PC-9 (cell line): ENCODE measurements at regions not wholly inside any gene's neighbourhood (a gene's known extent, or its start where the extent isn't known, plus 50 kb on each side); places are given as distances from the start of the nearest gene placed in this dataset.
A peak's percentile ranks its signal among the peaks of the same experiment; 100 is the strongest.

ENCODE experiments used
- BruUV-seq: library from RNA; stranded (reverse); fragments of 400-500 nt; replicated peaks from 2 replicates; lab custom pipeline; 2021; lab: Mats Ljungman, UMichigan
- CTCF ChIA-PET: fragments of 300-600 bp; sonication (Branson Sonifier 250); formaldehyde crosslinking; loops from one replicate; lab custom pipeline; 2022; ENCODE audit warnings: antibody characterized with exemption; lab: Charles Lee
- POLR2A ChIA-PET: fragments of 300-600 bp; sonication (Branson Sonifier 250); formaldehyde crosslinking; loops from one replicate; lab custom pipeline; 2022; ENCODE audit warnings: antibody characterized with exemption; ENCODE audit not compliant: unreplicated experiment; lab: Charles Lee
- DNase-seq, 2 experiments: peaks; one replicate each; pipeline versions ENCODE4 v3.0.0 to v3.0.0-alpha.2; 2015 to 2022; ENCODE audit warnings: mixed read lengths in 1 of 2
- H2AFZ ChIP-seq: fragments of 200-600 bp; sonication (generic); 2 replicates; pipeline ENCODE4 v1.8.1; 2017; ENCODE audit warnings: antibody characterized with exemption
- H3F3A ChIP-seq: fragments of 200-600 bp; sonication (generic); 2 replicates; pipeline ENCODE4 v1.8.1; 2017; ENCODE audit warnings: antibody characterized with exemption, mild to moderate bottlenecking, low read depth; ENCODE audit not compliant: insufficient read depth
- H3K27ac ChIP-seq: fragments of 200-600 bp; sonication (generic); 2 replicates; pipeline ENCODE4 v1.6.1; 2016; ENCODE audit warnings: mixed run types
- H3K27me3 ChIP-seq: fragments of 200-600 bp; sonication (generic); 2 replicates; pipeline ENCODE4 v1.6.1; 2016; ENCODE audit warnings: low read depth, mixed run types; ENCODE audit not compliant: insufficient read depth
- H3K36me3 ChIP-seq: fragments of 200-600 bp; sonication (generic); 2 replicates; pipeline ENCODE4 v1.6.1; 2016; ENCODE audit warnings: low read depth, mixed run types
- H3K4me1 ChIP-seq: fragments of 200-600 bp; sonication (generic); replicated peaks from 2 replicates; pipeline ENCODE4 v1.6.1; 2016; ENCODE audit warnings: mixed run types; ENCODE audit not compliant: insufficient read depth
- H3K4me2 ChIP-seq: fragments of 200-600 bp; sonication (generic); 2 replicates; pipeline ENCODE4 v1.6.1; 2017; ENCODE audit warnings: mixed run types
- H3K4me3 ChIP-seq: fragments of 200-600 bp; sonication (generic); 2 replicates; pipeline ENCODE4 v1.6.1; 2016; ENCODE audit warnings: mixed run types
- H3K79me2 ChIP-seq: fragments of 200-600 bp; sonication (generic); 2 replicates; pipeline ENCODE4 v1.6.1; 2017; ENCODE audit warnings: low read depth, mixed run types
- H3K9me2 ChIP-seq: fragments of 200-600 bp; sonication (generic); 2 replicates; pipeline ENCODE4 v1.8.1; 2017; ENCODE audit warnings: mild to moderate bottlenecking; ENCODE audit not compliant: insufficient read depth
- H3K9me3 ChIP-seq: fragments of 200-600 bp; sonication (generic); 2 replicates; pipeline ENCODE4 v1.8.1; 2016; ENCODE audit warnings: low read depth; ENCODE audit not compliant: insufficient read depth
- H4K20me1 ChIP-seq: fragments of 200-600 bp; sonication (generic); 2 replicates; pipeline ENCODE4 v1.8.1; 2017; ENCODE audit not compliant: insufficient read depth
- EZH2 ChIP-seq: fragments of 200-600 bp; sonication (generic); IDR thresholded peaks from 2 replicates; pipeline ENCODE4 v1.8.0; 2017; ENCODE audit warnings: antibody characterized with exemption, low read depth
- intact Hi-C: fragments of 100-400 bp; cut with micrococcal nuclease; formaldehyde crosslinking; loops from one replicate; pipeline ENCODE4 v1.10.0; 2022; ENCODE audit not compliant: unreplicated experiment
- TF ChIP-seq, protein P1 (sequence below): fragments of 200-600 bp; sonication (generic); conservative IDR thresholded peaks from 2 replicates; pipeline ENCODE4 v1.6.1; 2017; ENCODE audit warnings: mixed run types, antibody characterized with exemption, mild to moderate bottlenecking, moderate library complexity

DNA sequence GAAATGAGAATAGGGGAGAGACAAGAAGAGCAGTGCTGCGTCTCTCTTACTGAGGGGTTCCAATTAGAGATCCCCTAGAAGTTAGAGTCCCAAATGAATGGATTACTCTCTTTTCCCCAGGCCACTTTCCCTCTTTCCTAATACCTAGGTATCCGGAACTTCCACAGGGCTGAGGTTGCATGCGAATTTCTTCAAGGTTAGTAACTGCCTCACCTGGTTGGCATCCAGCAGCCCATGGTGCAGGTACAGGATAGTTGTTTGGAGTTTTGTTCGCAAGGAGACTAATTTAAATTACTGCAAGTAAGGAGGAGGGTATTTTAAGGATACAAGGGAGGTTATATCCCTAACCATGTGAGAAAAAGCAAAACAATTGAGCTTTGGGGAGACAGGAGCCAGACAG is 52.4 kb upstream of the JAK2 start:
- H4K20me1 ChIP-seq: no peaks in the 10 kb centered on the region
- H3K36me3 ChIP-seq: no peaks in the 10 kb centered on the region
- H3K4me3 ChIP-seq: no peak overlapping the region
- POLR2A ChIA-PET: no interaction called here
- no peaks in the 10 kb centered on the region for H3K27me3 ChIP-seq
- no peaks in the 10 kb centered on the region for H3K9me2 ChIP-seq
- no peak for DNase-seq
- no peaks in the 10 kb centered on the region for H3K4me1 ChIP-seq
- TF ChIP-seq, protein P1, sequence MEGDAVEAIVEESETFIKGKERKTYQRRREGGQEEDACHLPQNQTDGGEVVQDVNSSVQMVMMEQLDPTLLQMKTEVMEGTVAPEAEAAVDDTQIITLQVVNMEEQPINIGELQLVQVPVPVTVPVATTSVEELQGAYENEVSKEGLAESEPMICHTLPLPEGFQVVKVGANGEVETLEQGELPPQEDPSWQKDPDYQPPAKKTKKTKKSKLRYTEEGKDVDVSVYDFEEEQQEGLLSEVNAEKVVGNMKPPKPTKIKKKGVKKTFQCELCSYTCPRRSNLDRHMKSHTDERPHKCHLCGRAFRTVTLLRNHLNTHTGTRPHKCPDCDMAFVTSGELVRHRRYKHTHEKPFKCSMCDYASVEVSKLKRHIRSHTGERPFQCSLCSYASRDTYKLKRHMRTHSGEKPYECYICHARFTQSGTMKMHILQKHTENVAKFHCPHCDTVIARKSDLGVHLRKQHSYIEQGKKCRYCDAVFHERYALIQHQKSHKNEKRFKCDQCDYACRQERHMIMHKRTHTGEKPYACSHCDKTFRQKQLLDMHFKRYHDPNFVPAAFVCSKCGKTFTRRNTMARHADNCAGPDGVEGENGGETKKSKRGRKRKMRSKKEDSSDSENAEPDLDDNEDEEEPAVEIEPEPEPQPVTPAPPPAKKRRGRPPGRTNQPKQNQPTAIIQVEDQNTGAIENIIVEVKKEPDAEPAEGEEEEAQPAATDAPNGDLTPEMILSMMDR: no peak
- no peak for TF ChIP-seq EZH2
- H3K4me2 ChIP-seq: no peak overlapping the region
- no peak overlapping the region for H2AFZ ChIP-seq
- H3K79me2 ChIP-seq: no peaks in the 10 kb centered on the region
- no peak overlapping the region for H3K27ac ChIP-seq
- intact Hi-C loops: loop anchor here (2.0 kb wide), 1 partner anchor 52 kb away; the partner anchor contains the start of gene JAK2
- CTCF ChIA-PET: no interaction called here
- no peaks in the 10 kb centered on the region for H3K9me3 ChIP-seq
- no peaks in the 10 kb centered on the region for H3F3A ChIP-seq
- BruUV-seq: no TSS peak

DNA sequence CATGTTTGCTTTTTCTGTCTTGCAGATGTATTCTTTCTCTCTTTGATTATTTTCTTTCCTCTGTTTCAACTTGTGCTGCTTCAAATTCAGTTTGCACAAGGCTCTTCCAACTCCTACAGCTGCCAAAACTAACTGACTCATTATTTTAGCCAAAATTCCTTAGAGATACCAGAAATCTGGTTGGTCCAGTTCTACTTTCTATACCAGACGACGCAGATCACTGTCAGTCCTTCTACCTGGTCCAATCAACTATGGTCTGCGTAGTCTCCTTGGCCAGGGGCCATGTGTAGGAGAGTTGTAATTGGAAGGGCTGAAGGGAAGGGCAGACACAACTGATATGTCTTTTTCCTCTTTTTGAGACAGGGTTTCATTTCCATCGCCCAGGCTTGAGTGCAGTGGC is 51.9 kb upstream of the JAK2 start:
- Histone ChIP-seq H3K4me3 (no peak overlapping the region), H3K9me3 (no peaks in the 10 kb centered on the region), H3K4me1 (no peaks in the 10 kb centered on the region), H4K20me1 (no peaks in the 10 kb centered on the region), H3K27me3 (no peaks in the 10 kb centered on the region), H3K36me3 (no peaks in the 10 kb centered on the region), H3F3A (no peaks in the 10 kb centered on the region), H3K9me2 (no peaks in the 10 kb centered on the region), H2AFZ (no peak overlapping the region), H3K79me2 (no peaks in the 10 kb centered on the region), H3K27ac (no peak overlapping the region), H3K4me2 (no peak overlapping the region)
- peak in 1 of 2 experiments; percentile 52 for DNase-seq
- intact Hi-C loops: loop anchor here (2.0 kb wide), 1 partner anchor 52 kb away; the partner anchor contains the start of gene JAK2
- no peak for TF ChIP-seq EZH2
- TF ChIP-seq, protein P1: no peak
- CTCF ChIA-PET: no interaction called here
- POLR2A ChIA-PET: no interaction called here
- no TSS peak for BruUV-seq

DNA sequence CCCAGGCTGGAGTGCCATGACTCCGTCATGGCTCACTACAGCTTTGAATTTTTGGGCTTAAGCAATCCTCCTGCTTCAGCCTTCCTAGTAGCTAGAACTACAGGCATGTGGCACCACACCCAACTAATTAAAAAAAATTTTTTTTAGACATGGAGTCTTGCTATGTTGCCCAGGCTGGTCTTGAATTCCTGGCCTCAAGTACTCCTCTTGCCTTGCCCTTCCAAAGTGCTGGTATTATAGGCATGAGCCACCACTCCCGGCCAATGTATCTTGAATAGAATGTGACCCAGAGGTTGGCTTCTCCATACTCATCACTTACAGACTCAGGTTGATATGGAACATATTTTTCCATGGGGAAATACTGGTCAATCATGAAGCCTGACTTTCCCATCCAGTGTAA is 51.2 kb upstream of the JAK2 start:
- intact Hi-C loops: loop anchor here (2.0 kb wide), 1 partner anchor 51 kb away; the partner anchor contains the start of gene JAK2
- Histone ChIP-seq H3K9me3 (no peaks in the 10 kb centered on the region), H3K27ac (no peak overlapping the region), H4K20me1 (no peaks in the 10 kb centered on the region), H3K4me2 (no peak overlapping the region), H3K9me2 (no peaks in the 10 kb centered on the region), H2AFZ (no peak overlapping the region), H3K79me2 (no peaks in the 10 kb centered on the region), H3K4me1 (no peaks in the 10 kb centered on the region), H3K27me3 (no peaks in the 10 kb centered on the region), H3F3A (no peaks in the 10 kb centered on the region), H3K4me3 (no peak overlapping the region), H3K36me3 (no peaks in the 10 kb centered on the region)
- TF ChIP-seq, protein P1: no peak
- TF ChIP-seq EZH2: no peak
- ChIA-PET CTCF (no interaction called here), POLR2A (no interaction called here)
- BruUV-seq: no TSS peak
- DNase-seq: no peak
